ENCODE measurements at regions not wholly inside any gene's neighbourhood (a gene's known extent, or its start where the extent isn't known, plus 50 kb on each side); places are given as distances from the start of the nearest gene placed in this dataset.

- DNase-seq (ENCODE audit: low read depth in 3 of 3): no peak
These were observed 178.2 kb upstream of the LPP start for GRCh38 chr3:187975561-187976364.

DNA sequence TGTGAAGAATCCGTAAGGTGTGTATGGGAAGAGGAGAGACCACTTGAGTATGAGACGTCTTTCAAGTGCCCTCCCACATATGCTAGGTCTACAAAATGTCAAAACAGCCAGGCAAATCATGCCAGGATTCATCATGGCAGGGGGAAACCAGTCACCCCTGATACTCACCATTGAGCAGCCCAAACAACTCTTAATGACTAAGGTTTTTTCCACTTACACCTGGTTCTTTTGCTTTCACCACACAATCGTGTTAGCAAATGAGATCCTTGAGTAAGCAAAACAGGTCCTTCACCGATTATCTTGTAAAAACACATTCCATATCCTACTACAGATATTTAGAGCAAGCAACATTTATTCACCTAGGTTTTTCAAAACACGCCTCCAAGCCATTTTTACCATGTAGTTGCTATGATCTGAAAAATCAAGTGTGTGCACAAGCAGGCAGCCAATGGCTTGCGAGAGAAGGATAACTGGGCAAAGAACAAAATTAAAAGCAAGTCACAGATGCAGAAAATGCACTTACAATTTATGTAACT is 177.5 kb upstream of the LPP start:
- DNase-seq (ENCODE audit: low read depth in 3 of 3): no peak

DNA sequence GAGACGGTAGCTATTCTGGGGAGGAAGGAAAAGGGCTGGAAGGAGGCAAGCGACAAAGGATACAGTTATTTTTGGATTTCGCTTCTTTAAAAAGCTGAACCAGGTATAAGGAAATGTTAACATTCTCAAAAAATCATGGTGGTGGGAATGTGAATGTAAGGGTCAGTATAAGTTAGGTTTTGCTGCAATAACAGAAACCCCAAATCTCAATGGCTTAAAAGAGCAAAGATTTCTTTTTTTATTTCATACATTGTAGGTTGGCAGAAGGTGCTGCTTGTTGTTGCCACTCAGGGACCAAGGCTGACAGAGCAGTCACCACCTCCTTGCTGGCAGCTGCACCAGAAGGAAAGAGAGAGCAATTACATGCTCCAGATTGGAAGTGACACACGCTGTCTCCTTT is 176.3 kb upstream of the LPP start:
- DNase-seq (ENCODE audit: low read depth in 3 of 3): no peak

DNA sequence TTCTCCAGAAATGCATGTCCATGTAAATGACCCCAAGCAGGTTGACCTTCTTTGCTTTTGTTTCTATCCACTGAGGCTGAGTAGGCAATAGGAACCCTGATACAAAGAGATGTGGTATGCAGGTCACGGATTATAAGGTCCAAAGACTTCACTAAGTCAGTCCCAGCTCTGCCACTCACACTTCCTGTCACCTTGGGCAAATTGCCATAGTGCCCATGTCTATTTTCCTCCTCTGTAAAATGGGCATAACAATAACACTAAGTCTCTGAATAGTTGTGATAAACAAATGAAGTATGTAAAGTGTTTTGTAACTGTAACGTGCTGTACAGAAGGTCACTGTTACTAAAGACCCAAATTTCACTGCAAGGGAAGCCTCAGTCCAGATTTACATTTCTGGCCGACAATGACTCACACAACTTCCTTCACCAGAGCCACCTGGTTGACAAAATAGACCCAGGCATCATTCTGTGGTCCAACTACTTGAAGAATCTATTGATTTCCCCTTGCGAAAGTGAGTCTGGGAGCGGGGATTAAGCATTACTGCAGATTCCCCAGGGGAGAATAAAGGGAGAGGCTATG is 175.4 kb upstream of the LPP start:
- DNase-seq (ENCODE audit: low read depth in 3 of 3): no peak

GRCh38 chr3:187979564-187979963 is 174.4 kb upstream of the LPP start:
- no peak for DNase-seq (ENCODE audit: low read depth in 3 of 3)

DNA sequence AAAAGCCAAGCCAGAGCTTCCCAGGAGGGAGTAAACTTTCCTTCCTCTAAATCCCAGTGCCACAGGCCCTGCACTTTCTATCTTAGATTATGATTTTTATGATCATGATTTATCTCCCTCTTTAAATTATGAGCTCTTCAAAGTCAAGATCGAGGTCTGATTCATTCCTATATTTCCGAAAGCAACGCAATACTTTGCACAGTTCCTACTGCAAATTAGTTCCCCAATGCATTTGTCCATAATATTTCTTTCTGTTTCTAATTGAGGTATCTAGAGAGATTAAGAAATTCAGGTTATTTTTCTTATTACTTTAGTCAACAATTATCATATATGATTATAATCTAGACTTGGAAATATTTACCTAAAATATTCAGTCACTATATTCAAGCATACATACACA is 173.1 kb upstream of the LPP start:
- no peak for DNase-seq (ENCODE audit: low read depth in 3 of 3)

DNA sequence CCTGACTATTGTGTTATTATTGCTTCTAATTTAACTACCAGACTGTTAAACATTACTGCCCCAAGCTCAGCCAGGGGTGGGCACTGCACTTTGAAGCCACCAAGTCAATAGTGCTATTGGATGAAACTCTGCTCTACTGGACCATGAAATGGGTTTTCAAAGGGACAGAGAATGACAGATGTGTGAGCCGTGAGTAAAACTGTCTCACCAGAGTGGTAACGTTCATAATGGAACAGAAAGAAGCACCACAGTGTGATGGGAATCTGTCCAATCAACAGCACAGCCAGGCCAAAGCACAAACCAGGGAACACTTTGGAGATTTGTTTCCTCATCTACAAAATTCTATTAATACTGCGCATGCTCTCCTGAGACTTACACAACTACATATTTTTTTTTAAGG is 171.8 kb upstream of the LPP start:
- no peak for DNase-seq (ENCODE audit: low read depth in 3 of 3)

GRCh38 chr3:187983484-187984124 is 170.4 kb upstream of the LPP start:
- DNase-seq (ENCODE audit: low read depth in 3 of 3): no peak

DNA sequence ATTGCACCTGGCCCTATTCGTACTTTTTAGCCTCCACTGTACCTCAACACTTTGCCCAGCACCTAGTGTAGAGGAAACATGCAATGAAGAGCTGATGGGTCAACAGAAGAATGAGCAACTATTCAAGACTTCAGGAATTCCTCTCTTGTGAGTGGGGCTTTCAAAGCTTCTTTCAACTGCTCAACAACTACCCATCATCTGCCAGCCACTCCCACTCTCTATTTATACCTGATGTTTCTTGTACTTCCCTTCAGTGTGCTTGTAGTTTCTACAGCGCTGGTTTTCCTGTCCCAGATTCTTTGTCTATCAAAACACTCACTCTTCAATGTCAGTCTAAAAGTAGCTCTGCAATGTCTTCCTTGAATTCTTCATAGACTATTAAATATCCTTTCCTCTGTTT is 168.3 kb upstream of the LPP start:
- DNase-seq (ENCODE audit: low read depth in 3 of 3): no peak

DNA sequence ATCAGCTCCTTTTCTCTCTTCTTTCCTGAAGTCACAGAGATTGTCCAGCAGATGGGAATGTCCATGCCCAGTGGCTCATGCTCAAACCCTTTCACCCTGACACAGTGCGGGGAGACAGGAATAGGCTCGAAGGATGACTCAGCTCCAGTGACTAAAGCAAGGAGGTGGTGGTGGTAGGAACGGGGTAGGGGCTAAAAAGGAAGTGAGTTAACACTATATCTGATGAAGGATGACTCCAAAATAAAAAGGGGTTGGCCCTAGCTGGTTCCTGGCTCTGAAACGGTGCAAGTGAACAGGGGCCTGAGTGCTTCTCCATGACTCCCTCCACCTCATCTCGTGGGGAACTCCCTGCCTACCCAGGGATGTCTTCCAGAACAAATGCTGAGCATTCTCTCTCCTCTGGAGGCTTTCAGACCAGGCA is 167.4 kb upstream of the LPP start:
- DNase-seq (ENCODE audit: low read depth in 3 of 3): peak in 1 of 3 experiments; percentile 35

DNA sequence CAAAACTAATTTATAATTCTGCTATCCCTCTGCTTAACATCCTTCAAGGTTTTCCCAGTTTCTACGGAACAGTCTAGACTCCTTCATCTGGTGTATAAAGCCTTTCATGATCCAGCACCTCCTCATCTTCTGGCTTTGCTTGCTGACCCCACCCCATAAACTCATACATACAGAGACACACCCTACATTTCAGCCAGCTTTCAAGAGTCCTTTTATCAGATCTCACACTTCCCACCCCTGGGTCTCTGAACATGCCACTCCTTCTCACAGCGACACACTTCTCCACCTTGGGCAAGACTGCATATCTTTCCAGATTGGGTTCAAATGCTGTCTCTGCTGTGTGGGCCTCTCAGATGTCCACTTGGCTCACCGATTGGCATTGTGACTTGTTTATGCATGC is 166.8 kb upstream of the LPP start:
- no peak for DNase-seq (ENCODE audit: low read depth in 3 of 3)

DNA sequence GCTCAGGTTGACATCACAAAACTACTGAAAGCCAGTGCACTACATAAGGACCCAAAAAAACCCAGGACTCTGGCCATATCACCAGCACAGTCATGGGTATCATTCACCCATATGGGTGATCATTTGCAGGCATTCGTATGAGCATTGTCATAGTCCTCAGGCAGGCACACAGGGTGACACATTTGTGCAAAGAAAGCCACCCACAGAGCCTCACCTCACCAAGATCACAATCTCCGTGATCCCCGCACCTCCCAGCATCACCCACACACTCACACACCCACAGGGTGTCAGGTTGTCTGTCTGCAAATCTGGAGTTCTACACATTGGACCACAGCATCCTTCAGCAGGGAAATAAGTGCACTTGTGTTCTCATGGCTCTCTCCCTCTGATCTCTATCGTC is 166.0 kb upstream of the LPP start:
- peak in 2 of 3 experiments; percentile 43 to 52 for DNase-seq (ENCODE audit: low read depth in 3 of 3)

DNA sequence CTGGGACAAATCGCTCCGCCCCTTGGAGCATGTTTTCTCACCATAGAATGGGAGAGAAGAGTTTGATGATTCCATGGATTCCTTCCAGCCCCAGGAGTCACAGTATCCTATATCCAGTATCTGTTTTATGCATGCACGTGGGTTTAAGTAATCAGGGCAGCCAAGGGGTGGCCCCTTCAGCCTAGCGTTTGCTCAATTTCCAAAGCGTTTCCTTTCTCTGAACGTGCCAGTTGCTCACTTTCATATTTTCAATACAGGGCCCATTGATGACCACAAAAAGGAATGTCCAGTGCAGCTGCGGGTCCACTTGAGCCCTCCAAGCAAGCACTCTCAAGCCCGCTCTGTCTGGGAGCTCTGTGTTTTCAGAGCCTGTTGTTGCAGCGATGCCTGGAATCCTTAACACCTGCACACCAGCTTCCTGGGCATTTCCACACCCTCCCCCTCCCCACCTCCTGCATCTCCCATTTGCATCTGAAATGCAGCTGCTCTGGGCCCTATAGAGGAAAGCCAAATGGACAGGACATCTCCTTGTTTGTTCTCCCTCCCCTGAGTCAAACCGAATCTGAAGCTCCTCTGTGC is 164.3 kb upstream of the LPP start:
- no peak for DNase-seq (ENCODE audit: low read depth in 3 of 3)

- DNase-seq (ENCODE audit: low read depth in 3 of 3): no peak
These were observed 161.3 kb upstream of the LPP start for GRCh38 chr3:187992609-187993008.

DNA sequence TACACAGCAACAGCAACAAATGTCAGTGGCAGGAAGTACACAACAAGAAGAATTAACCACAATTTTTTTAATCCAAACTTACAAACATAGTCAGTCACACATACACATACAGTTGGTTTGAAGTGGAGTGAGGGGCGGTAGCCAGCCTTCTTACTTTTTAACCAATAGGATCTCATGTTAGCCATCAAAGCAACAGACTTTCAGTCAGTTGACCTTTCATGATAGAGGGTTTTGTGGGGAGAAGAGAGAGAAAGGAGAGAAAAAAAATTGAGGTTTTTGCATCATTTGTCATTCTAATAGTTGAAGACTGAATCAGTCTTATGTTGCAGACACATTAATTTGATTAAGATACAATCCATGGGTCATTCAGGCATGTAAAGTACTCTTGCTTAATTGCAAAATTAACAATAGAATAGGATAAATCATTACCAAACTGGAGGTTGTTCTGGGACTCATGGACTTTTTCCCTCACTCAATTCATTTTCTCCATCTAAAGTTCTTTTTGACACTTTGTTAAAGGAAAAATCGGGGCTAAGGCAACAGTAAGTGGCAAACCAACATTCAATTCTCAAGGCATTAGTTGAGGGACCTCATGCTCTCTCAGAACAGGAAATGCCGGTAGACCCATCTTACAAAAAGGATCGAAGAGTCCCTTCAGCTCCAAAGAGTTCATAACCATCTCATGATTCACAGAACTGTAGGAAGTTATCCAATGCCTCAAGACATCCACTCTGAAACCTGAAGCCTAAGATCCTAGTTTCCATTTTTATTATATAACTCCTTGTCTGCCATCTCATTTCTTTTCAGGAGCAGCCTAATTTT is 159.5 kb upstream of the LPP start:
- DNase-seq (ENCODE audit: low read depth in 3 of 3): no peak

DNA sequence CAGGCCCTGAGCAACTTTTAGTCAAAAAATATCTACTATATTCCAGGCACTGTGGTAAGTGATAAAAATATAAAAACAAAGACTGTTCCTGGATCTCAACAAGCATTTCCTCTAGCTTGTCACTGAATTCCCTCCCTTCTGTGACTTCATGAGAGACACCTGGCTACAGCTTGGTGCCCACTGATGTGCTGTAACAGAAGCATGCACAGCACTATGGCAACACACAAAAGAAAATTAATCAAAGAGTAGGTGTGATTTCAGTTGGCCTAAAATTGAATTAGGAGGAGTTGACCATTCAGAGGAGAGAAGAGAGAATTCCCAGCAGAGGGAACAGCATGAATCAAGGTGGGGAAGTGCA is 158.9 kb upstream of the LPP start:
- no peak for DNase-seq (ENCODE audit: low read depth in 3 of 3)

- DNase-seq (ENCODE audit: low read depth in 3 of 3): no peak
These were observed 158.3 kb upstream of the LPP start for GRCh38 chr3:187995667-187996066.

- DNase-seq (ENCODE audit: low read depth in 3 of 3): no peak
These were observed 157.3 kb upstream of the LPP start for GRCh38 chr3:187996609-187997008.

DNA sequence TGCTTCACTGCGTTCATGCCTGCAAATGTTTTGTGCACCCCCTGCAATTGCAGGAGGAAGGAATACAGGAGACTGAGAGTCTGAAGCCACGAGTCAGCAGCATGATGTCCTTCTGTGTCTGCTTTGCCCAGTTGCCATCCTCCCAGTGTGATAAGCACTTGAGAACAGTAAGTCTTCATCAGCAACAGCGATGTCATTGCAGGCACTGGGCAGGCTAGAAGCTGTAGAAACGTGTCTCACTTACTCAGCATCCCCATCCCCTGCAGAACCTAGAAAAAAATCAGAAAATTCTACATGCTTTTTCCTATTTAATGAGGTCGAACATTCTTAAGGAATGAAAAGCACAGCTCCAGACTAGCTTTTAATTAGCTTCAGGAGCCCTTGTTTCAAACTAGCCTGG is 156.5 kb upstream of the LPP start:
- DNase-seq (ENCODE audit: low read depth in 3 of 3): no peak

- no peak for DNase-seq (ENCODE audit: low read depth in 3 of 3)
These were observed 155.9 kb upstream of the LPP start for GRCh38 chr3:187997946-187998561.

DNA sequence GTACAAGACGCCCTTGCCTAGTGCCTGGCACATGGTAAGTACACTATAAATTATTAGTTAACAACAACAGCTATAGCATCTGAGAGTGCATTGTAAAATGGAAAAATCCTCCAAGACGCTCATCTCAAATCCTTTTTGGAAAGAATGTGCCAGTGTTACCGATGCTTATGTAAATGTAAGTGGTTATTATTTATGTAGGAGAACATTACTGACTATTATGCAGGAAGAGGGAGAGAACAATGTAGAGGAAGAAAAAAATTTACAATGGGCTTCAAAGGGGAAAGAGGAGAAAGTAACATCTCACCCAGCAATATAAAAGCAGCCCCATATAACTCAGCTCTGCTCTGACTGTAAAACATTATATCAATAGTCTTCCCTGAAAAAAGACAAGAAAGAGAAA is 155.3 kb upstream of the LPP start:
- no peak for DNase-seq (ENCODE audit: low read depth in 3 of 3)

All from stimulated activated CD4-positive, alpha-beta T cell treated with anti-CD3 and anti-CD28 coated beads, TNF-alpha, amount 100 ng/mL, for 4 hours (primary cell).